ENCODE measurements at regions not wholly inside any gene's neighbourhood (a gene's known extent, or its start where the extent isn't known, plus 50 kb on each side); places are given as distances from the start of the nearest gene placed in this dataset.
"Not testable (repeated sequence)": the region's sequence is repeated elsewhere in the genome, so short reads cannot be mapped to it uniquely, and the experiment has no call there.

DNA sequence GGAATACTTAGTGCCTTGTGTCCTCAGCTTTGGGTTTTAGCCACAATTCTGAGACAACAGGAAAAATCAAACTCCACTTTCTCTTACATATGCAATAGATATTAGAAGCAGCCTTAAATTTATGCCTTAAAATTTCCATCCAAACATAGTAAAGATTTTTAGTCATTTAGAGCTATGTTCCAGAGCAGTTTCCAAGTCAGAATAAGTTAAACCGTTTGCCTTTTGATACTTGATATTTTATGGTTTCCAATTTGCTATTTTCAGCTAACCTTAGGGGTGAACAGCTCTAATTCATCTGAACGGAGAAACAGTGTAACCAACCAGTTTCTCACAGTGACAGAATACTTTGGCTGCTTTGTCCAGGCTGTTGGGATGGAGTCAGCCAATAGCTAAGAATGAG is 125.8 kb upstream of the RXFP1 start:
- DNase-seq (ENCODE audit: low read depth) = no peak
- TF ChIP-seq, protein P1, sequence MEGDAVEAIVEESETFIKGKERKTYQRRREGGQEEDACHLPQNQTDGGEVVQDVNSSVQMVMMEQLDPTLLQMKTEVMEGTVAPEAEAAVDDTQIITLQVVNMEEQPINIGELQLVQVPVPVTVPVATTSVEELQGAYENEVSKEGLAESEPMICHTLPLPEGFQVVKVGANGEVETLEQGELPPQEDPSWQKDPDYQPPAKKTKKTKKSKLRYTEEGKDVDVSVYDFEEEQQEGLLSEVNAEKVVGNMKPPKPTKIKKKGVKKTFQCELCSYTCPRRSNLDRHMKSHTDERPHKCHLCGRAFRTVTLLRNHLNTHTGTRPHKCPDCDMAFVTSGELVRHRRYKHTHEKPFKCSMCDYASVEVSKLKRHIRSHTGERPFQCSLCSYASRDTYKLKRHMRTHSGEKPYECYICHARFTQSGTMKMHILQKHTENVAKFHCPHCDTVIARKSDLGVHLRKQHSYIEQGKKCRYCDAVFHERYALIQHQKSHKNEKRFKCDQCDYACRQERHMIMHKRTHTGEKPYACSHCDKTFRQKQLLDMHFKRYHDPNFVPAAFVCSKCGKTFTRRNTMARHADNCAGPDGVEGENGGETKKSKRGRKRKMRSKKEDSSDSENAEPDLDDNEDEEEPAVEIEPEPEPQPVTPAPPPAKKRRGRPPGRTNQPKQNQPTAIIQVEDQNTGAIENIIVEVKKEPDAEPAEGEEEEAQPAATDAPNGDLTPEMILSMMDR (IDR thresholded peaks at IDR 0.05; ENCODE audit: insufficient read depth, low read depth, low read length, missing control alignments) = no peak
- no peak overlapping the region for H3K4me3 ChIP-seq (ENCODE audit: low read depth, low read length)

- TF ChIP-seq, protein P1 (IDR thresholded peaks at IDR 0.05; ENCODE audit: insufficient read depth, low read depth, low read length, missing control alignments) = no peak
- no peak for DNase-seq (ENCODE audit: low read depth)
- no peak overlapping the region for H3K4me3 ChIP-seq (ENCODE audit: low read depth, low read length)
Measured at GRCh38 chr4:158397781-158398180, 123.9 kb upstream of the RXFP1 start.

GRCh38 chr4:158407961-158408360 is 113.7 kb upstream of the RXFP1 start:
- DNase-seq (ENCODE audit: low read depth); H3K4me3 ChIP-seq (ENCODE audit: low read depth, low read length): not testable (repeated sequence)

GRCh38 chr4:158410272-158410671 is 111.4 kb upstream of the RXFP1 start:
- DNase-seq (ENCODE audit: low read depth) = no peak

DNA sequence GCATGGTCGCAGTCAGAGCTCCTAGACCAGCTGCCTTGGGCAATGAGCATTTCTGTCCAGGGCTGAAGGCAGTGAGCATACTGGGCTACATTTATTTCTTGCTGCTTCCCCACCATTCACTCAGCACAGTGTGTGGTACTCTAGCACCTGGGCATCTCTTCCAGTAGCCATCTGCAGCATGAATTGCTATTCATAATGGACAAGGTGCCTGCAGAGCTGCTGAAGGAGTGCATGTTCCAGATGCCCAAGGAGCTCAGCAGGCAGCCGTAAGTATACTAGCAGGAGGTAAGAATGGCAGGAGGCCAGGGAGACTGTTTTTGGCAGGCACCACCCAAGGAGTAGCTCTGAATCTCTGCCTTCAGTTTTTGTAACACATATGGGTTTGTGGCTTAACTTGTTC is 110.4 kb upstream of the RXFP1 start:
- no peak for DNase-seq (ENCODE audit: low read depth)

More at GRCh38 chr4:158410272-158410671, 111.4 kb upstream of the RXFP1 start:
- TF ChIP-seq, protein P1 (IDR thresholded peaks at IDR 0.05; ENCODE audit: insufficient read depth, low read depth, low read length, missing control alignments) = no peak
- no peak overlapping the region for H3K4me3 ChIP-seq (ENCODE audit: low read depth, low read length)

GRCh38 chr4:158418679-158419078 is 103.0 kb upstream of the RXFP1 start:
- H3K4me3 ChIP-seq (ENCODE audit: low read depth, low read length); DNase-seq (ENCODE audit: low read depth): not testable (repeated sequence)

More for the DNA sequence above, 110.4 kb upstream of the RXFP1 start:
- TF ChIP-seq, protein P1 (IDR thresholded peaks at IDR 0.05; ENCODE audit: insufficient read depth, low read depth, low read length, missing control alignments) = no peak
- no peak overlapping the region for H3K4me3 ChIP-seq (ENCODE audit: low read depth, low read length)

DNA sequence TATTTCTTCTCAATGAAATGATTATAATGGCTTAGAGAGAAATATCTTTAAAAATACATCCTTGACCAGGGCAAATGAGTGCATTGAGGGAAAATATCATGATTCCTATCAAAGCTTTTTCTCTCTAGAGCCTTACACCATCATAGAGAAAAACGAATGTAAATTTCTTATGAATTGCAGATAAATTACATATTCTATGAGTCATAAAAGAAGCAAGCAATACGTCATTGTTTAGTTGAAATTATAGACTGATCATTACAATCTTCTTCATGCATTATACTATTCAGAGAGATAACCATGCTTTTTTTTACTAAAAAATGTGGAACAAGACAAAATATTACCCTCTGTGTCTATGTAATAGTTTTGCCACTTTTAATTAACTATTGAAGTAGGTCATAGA is 100.9 kb upstream of the RXFP1 start:
- TF ChIP-seq, protein P1 (IDR thresholded peaks at IDR 0.05; ENCODE audit: insufficient read depth, low read depth, low read length, missing control alignments) = no peak
- DNase-seq (ENCODE audit: low read depth) = no peak
- no peak overlapping the region for H3K4me3 ChIP-seq (ENCODE audit: low read depth, low read length)

- TF ChIP-seq, protein P1 (IDR thresholded peaks at IDR 0.05; ENCODE audit: insufficient read depth, low read depth, low read length, missing control alignments) = no peak
- DNase-seq (ENCODE audit: low read depth) = no peak
- H3K4me3 ChIP-seq (ENCODE audit: low read depth, low read length) = no peak overlapping the region
Measured at GRCh38 chr4:158422546-158422945, 99.1 kb upstream of the RXFP1 start.

All from GM12865 (cell line).